GM12872 (cell line): ENCODE measurements at regions not wholly inside any gene's neighbourhood (a gene's known extent, or its start where the extent isn't known, plus 50 kb on each side); places are given as distances from the start of the nearest gene placed in this dataset.

Experiments used
- CTCF ChIP-seq: IDR thresholded peaks from 3 replicates; pipeline ENCODE4 v1.5.1; 2011; ENCODE audit warnings: low read depth, mild to moderate bottlenecking, low read length, moderate library complexity; ENCODE audit not compliant: insufficient read depth

GRCh38 chr1:81542196-81542595 is 258.5 kb upstream of the ADGRL2 start:
- no peak for TF ChIP-seq CTCF

GRCh38 chr1:81540216-81540615 is 260.5 kb upstream of the ADGRL2 start:
- TF ChIP-seq CTCF: no peak

- no peak for TF ChIP-seq CTCF
Observed at GRCh38 chr1:81529014-81529413, 271.7 kb upstream of the ADGRL2 start.

GRCh38 chr1:81525085-81525484 is 275.6 kb upstream of the ADGRL2 start:
- TF ChIP-seq CTCF: no peak

GRCh38 chr1:81519987-81520386 is 280.7 kb upstream of the ADGRL2 start:
- no peak for TF ChIP-seq CTCF

GRCh38 chr1:81517987-81518386 is 282.7 kb upstream of the ADGRL2 start:
- TF ChIP-seq CTCF: no peak

- TF ChIP-seq CTCF: no peak
Observed at GRCh38 chr1:81513796-81514354, 286.9 kb upstream of the ADGRL2 start.
